GM12875 (cell line): ENCODE measurements at regions not wholly inside any gene's neighbourhood (a gene's known extent, or its start where the extent isn't known, plus 50 kb on each side); places are given as distances from the start of the nearest gene placed in this dataset.
"Not testable (repeated sequence)": the region's sequence is repeated elsewhere in the genome, so short reads cannot be mapped to it uniquely, and the experiment has no call there.

Experiments
- H3K4me3 ChIP-seq: one replicate; pipeline ENCODE4 v1.5.1; 2011; ENCODE audit warnings: low read depth, low read length, control low read depth
- TF ChIP-seq, protein P1 (sequence below): IDR thresholded peaks from 2 replicates; pipeline ENCODE4 v1.5.1; 2011; ENCODE audit warnings: low read depth, mild to moderate bottlenecking, control low read depth, inconsistent platforms, low read length, moderate library complexity, borderline replicate concordance; ENCODE audit not compliant: insufficient read depth

DNA sequence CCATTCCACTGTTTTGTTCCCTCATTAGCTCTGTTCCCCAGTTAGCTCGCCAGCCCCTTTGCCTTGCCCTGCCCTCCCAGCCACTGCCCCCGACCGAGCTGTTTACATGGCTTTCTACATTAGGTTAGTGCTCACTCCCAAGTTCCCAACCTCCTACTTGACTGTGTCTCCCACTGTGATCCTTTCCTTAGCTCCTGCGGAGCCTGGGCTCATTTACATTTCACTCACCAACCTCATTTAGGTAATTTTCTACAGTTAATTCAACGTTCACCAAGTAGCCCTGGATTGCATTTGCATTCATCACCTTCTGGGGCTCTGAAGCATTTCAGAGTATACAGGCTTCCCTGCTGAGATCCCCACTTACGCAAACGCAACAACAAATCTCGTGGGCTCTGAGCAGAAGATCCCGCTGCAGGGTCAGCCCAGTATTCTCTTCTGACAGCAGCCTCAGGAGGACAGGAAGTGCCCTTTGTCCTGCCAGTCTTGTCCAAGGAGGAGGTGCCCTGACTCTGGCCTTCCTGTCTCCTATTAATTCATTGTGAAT, 325.8 kb upstream of the CCL2 start:
- TF ChIP-seq, protein P1, sequence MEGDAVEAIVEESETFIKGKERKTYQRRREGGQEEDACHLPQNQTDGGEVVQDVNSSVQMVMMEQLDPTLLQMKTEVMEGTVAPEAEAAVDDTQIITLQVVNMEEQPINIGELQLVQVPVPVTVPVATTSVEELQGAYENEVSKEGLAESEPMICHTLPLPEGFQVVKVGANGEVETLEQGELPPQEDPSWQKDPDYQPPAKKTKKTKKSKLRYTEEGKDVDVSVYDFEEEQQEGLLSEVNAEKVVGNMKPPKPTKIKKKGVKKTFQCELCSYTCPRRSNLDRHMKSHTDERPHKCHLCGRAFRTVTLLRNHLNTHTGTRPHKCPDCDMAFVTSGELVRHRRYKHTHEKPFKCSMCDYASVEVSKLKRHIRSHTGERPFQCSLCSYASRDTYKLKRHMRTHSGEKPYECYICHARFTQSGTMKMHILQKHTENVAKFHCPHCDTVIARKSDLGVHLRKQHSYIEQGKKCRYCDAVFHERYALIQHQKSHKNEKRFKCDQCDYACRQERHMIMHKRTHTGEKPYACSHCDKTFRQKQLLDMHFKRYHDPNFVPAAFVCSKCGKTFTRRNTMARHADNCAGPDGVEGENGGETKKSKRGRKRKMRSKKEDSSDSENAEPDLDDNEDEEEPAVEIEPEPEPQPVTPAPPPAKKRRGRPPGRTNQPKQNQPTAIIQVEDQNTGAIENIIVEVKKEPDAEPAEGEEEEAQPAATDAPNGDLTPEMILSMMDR: no peak
- H3K4me3 ChIP-seq: no peak overlapping the region

DNA sequence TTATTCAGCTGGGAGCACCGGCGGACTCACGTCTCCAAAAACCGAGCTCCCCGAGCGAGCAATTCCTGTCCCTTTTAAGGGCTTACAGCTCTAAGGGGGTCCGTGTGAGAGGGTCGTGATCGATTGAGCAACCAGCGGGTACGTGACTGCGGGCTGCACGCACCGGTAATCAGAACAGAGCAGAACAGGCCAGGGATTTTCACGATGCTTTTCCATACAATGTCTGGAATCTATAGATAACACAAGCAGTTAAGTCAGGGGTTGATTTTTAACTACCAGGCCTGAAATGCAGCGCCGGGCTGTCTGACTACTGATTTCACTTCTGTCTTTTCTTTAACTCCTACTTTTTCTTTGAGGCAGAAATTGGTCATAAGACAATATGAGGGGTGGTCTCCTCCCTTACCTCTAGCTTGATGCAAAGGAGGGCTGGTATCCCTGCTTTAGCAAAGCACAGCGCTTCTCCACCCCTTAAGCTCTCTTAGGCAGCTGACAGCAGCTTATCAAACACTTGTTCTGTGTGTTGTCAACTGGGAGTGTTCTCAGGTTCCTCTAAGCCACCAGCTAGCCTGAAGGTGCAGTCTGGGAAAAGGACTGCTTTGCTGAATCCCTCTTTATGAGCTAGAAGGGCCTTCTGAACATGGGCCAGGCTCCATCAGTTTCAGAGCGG, 323.8 kb upstream of the CCL2 start:
- H3K4me3 ChIP-seq: not testable (repeated sequence)

DNA sequence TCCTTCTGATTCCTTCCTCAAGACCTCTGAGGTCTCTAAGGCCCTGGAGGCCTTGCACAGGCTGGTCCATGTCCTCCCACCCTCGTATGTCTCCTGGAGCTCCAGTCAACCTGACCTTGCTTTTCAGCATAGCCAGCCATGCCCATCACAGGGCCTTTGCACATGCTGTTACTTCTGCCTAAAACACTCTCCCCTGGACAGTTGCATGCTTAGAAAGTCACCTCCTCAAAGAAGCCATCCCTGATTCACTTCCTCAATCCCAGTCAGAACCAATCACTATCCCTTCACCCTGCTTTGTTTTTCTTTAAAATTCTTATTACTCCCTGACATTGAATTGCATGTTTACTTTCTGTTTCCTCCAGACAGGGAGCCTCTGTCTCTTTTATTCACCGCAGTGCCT, 322.1 kb upstream of the CCL2 start:
- TF ChIP-seq, protein P1: no peak
- H3K4me3 ChIP-seq: no peak overlapping the region

DNA sequence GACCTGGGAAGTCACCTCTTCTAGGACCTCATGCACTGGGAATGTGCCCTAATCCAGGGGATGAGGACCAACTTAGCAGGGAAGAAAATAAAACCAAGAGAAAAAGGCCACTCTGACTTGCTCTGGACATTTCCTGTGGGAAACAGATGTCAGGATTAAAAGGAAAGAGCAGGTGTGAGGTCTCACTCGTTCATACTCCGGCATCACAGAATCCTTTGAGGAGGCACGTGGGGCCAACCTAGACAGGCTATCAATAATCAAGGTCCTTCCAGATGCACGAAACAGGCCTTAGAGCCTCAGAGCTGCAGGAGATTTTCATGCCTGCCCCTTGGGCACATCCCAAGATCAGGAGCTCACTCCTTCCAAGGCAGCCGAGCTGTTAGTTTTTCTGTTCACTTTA, 321.5 kb upstream of the CCL2 start:
- TF ChIP-seq, protein P1: no peak
- no peak overlapping the region for H3K4me3 ChIP-seq

DNA sequence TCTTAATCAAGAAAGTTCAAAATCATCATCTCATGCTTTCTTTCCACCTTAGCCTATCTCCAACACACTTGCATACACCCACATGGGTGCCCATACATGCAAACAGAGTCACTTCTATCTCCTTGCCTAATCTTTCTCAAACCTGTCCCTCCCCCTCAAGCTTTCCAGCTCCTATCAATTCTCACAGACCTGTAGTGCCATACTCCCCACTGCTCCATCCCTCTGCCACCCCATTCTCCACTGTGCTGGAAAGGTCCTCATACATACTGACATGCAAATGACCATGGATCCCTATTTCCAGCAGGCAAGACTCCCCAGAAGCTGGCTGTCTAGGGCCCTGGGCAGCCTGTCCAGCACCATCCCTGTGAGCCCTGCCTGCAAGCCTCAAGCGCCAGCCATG, 320.4 kb upstream of the CCL2 start:
- TF ChIP-seq, protein P1: no peak
- H3K4me3 ChIP-seq: no peak overlapping the region

DNA sequence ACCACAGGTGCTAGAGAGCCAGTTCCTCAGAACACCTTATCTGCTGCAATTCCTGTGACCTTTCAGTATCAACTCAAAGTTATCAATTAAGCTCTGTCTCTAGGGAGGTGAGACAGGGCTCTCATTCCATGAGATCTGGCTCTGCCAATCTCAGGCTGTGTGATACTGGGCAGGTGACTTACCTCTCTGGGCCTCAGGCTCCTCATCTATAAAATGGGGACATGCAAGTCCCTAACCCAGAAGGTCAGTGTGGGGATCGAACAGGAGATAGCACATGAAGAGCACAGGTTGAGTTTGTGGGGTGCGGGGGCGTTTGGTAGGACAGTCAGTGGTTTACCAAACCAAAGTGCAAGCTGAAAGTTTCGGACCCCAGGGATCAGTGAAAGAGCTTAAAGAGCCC, 319.3 kb upstream of the CCL2 start:
- H3K4me3 ChIP-seq: no peak overlapping the region
- TF ChIP-seq, protein P1: no peak

DNA sequence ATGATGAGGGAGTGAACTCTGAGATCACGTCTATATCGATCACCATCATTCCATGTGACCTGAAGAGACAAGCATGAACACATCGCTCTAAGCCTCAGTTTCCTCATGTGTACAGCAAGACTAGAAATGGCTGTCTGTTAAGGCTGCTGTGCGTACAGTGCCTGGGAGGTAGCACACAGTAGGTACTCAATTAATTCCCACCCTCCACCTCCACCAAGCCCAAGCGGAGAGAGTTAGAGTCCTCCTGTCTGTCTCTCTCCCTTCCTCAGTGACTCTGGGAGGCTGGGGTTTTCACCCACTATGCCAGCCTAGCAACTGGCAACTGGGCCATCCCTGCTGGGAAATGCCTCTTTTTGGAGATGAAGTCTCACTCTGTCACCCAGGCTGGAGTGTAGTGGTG, 318.3 kb upstream of the CCL2 start:
- TF ChIP-seq, protein P1: no peak
- H3K4me3 ChIP-seq: no peak overlapping the region
